PC-3 (cell line): ENCODE measurements at regions not wholly inside any gene's neighbourhood (a gene's known extent, or its start where the extent isn't known, plus 50 kb on each side); places are given as distances from the start of the nearest gene placed in this dataset.

Source experiments
- ATAC-seq: fragments of 200-7000 bp; cut with Tn5 transposase; 2 replicates; pipeline ENCODE4 v1.9.1; 2020; ENCODE audit warnings: mild to moderate bottlenecking, moderate library complexity
- BruUV-seq: library from RNA; stranded (reverse); fragments of 400-500 nt; replicated peaks from 2 replicates; lab custom pipeline; 2021; lab: Mats Ljungman, UMichigan
- CTCF ChIA-PET: fragments of 300-600 bp; sonication (Branson Sonifier 250); formaldehyde crosslinking; loops from one replicate; lab custom pipeline; 2022; ENCODE audit warnings: antibody characterized with exemption; lab: Charles Lee
- POLR2A ChIA-PET: fragments of 300-600 bp; sonication (Branson Sonifier 250); formaldehyde crosslinking; loops from one replicate; lab custom pipeline; 2022; ENCODE audit warnings: antibody characterized with exemption; ENCODE audit not compliant: unreplicated experiment; lab: Charles Lee
- DNase-seq: peaks from one replicate; pipeline ENCODE4 v3.0.0-alpha.2; 2015
- H2AFZ ChIP-seq: fragments of 300-600 bp; sonication (generic); 2 replicates; pipeline ENCODE4 v1.6.0; 2016; ENCODE audit warnings: antibody characterized with exemption, low read length
- H3F3A ChIP-seq: fragments of 300-600 bp; sonication (generic); one replicate; pipeline ENCODE4 v1.6.0; 2017; ENCODE audit warnings: antibody characterized with exemption, low read length, control low read depth, mild to moderate bottlenecking; ENCODE audit not compliant: unreplicated experiment
- H3K27ac ChIP-seq: fragments of 300-600 bp; sonication (generic); 2 replicates; pipeline ENCODE4 v1.5.1; 2016; ENCODE audit warnings: mild to moderate bottlenecking, low read length
- H3K27me3 ChIP-seq: fragments of 300-600 bp; sonication (generic); 2 replicates; pipeline ENCODE4 v1.6.1; 2016; ENCODE audit warnings: low read length, mixed read lengths
- H3K36me3 ChIP-seq: fragments of 300-600 bp; sonication (generic); 2 replicates; pipeline ENCODE4 v1.6.1; 2016; ENCODE audit warnings: low read depth, mixed run types, low read length, mixed read lengths
- H3K4me1 ChIP-seq: fragments of 300-600 bp; sonication (generic); 2 replicates; pipeline ENCODE4 v1.5.1; 2016; ENCODE audit warnings: low read length; ENCODE audit not compliant: insufficient read depth
- H3K4me2 ChIP-seq: fragments of 300-600 bp; sonication (generic); 2 replicates; pipeline ENCODE4 v1.6.0; 2016; ENCODE audit warnings: low read length
- H3K4me3 ChIP-seq: fragments of 300-600 bp; sonication (generic); 2 replicates; pipeline ENCODE4 v1.5.1; 2016; ENCODE audit warnings: mild to moderate bottlenecking, low read length, mixed read lengths
- H3K79me2 ChIP-seq: fragments of 300-600 bp; sonication (generic); 2 replicates; pipeline ENCODE4 v1.6.1; 2017; ENCODE audit warnings: low read length, mixed read lengths
- H3K9ac ChIP-seq: fragments of 300-600 bp; sonication (generic); 2 replicates; pipeline ENCODE4 v1.6.0; 2016; ENCODE audit warnings: mild to moderate bottlenecking, low read length
- H3K9me2 ChIP-seq: fragments of 300-600 bp; sonication (generic); replicated peaks from 2 replicates; pipeline ENCODE4 v1.6.1; 2016; ENCODE audit warnings: mixed run types, low read length, mixed read lengths
- H3K9me3 ChIP-seq: fragments of 300-600 bp; sonication (generic); 2 replicates; pipeline ENCODE4 v1.6.1; 2016; ENCODE audit warnings: low read length, mixed read lengths
- H4K20me1 ChIP-seq: fragments of 300-600 bp; sonication (generic); 2 replicates; pipeline ENCODE4 v1.6.1; 2016; ENCODE audit warnings: low read length, mixed read lengths
- EZH2 ChIP-seq: fragments of 300-600 bp; sonication (generic); IDR thresholded peaks from one replicate; pipeline ENCODE4 v1.6.1; 2017; ENCODE audit warnings: antibody characterized with exemption, mild to moderate bottlenecking, low read length; ENCODE audit not compliant: unreplicated experiment
- EZH2phosphoT487 ChIP-seq: fragments of 300-600 bp; sonication (generic); IDR thresholded peaks from 2 replicates; pipeline ENCODE4 v1.6.1; 2018; ENCODE audit warnings: mild to moderate bottlenecking, antibody characterized with exemption, low read length, borderline replicate concordance
- intact Hi-C: fragments of 100-400 bp; cut with micrococcal nuclease; formaldehyde crosslinking; loops from 2 replicates; pipeline ENCODE4 v1.9.0; 2023
- TF ChIP-seq, protein P1 (sequence below): fragments of 300-600 bp; sonication (generic); conservative IDR thresholded peaks from 2 replicates; pipeline ENCODE4 v1.5.1; 2017; ENCODE audit warnings: antibody characterized with exemption, low read depth, mild to moderate bottlenecking, low read length

DNA sequence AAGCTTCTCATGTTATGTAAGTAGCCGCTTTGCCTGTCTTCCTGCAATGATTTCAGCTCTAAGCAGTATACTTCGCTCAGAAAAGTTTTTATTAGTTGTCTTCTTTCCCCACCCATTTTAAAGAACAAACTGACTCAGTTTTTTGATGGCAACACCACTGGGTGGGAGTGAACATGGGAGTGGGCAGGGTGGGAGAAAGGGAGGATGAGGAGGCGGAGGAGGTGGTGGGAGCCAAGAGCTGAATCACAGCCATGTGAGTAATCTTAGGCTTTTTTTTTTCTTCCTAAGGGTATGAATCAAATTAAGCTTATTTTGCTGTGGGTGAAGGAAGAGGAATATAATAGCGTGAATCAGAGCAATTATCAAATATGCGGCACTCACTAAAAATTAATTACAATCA, 574.3 kb upstream of the DIPK2B start:
- Histone ChIP-seq H3K4me1 (peaks cover 73% of the 10 kb centered on the region), H3K4me3 (peak overlapping the region; percentile 63), H3K4me2 (peak overlapping the region; percentile 86), H3K79me2 (peaks cover 95% of the 10 kb centered on the region), H4K20me1 (no peaks in the 10 kb centered on the region), H3K9ac (peak overlapping the region; percentile 80), H2AFZ (no peak overlapping the region), H3K36me3 (peaks cover 26% of the 10 kb centered on the region), H3F3A (peaks cover 28% of the 10 kb centered on the region), H3K9me3 (no peaks in the 10 kb centered on the region), H3K27ac (peak overlapping the region; percentile 98), H3K27me3 (no peaks in the 10 kb centered on the region), H3K9me2 (no peaks in the 10 kb centered on the region)
- intact Hi-C loops: no loop called here
- ATAC-seq (peak; percentile 31), DNase-seq (peak; percentile 89)
- BruUV-seq: no TSS peak
- TF ChIP-seq, protein P1, sequence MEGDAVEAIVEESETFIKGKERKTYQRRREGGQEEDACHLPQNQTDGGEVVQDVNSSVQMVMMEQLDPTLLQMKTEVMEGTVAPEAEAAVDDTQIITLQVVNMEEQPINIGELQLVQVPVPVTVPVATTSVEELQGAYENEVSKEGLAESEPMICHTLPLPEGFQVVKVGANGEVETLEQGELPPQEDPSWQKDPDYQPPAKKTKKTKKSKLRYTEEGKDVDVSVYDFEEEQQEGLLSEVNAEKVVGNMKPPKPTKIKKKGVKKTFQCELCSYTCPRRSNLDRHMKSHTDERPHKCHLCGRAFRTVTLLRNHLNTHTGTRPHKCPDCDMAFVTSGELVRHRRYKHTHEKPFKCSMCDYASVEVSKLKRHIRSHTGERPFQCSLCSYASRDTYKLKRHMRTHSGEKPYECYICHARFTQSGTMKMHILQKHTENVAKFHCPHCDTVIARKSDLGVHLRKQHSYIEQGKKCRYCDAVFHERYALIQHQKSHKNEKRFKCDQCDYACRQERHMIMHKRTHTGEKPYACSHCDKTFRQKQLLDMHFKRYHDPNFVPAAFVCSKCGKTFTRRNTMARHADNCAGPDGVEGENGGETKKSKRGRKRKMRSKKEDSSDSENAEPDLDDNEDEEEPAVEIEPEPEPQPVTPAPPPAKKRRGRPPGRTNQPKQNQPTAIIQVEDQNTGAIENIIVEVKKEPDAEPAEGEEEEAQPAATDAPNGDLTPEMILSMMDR: no peak
- TF ChIP-seq EZH2: no peak
- TF ChIP-seq EZH2phosphoT487: no peak
- CTCF ChIA-PET: interaction anchor here (0.7 to 1.3 kb wide), 3 partner anchors 27 to 452 kb away, joined by 3 to 4 read pairs (median 4); no protein-coding TSS in a partner anchor
- POLR2A ChIA-PET: interaction anchor here (0.5 to 1.0 kb wide), 8 partner anchors 11 to 554 kb away, joined by 3 to 10 read pairs (median 3); no protein-coding TSS in a partner anchor

DNA sequence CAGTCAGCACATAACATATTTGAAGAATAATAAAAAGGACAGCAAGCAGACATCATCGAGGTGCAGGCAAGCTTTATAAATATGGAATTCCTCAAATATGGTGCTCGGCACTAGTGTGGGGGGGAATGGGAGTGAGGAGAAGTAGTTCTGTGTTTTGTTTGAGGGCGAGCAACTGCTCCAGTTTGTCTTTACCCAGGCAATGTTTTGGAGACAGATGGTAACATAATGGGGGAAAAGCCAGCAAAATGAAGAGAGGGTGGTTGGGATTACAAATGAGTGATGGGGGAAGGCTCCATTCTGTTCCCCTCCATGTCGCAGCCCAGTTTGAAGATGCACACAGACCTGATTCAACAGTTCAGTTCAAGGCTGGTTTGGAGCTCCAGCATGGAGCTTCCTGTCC, 572.9 kb upstream of the DIPK2B start:
- Histone ChIP-seq H3K36me3 (peaks cover 34% of the 10 kb centered on the region), H3K4me2 (peak overlapping the region; percentile 98), H3K9ac (no peak overlapping the region; the same call in 1 of the 2 replicates), H2AFZ (no peak overlapping the region), H3K27ac (peak overlapping the region; percentile 98), H3K27me3 (no peaks in the 10 kb centered on the region), H3K4me1 (peaks cover 61% of the 10 kb centered on the region), H3K9me3 (no peaks in the 10 kb centered on the region), H4K20me1 (peaks cover 12% of the 10 kb centered on the region; the same call in 1 of the 2 replicates), H3K79me2 (peaks cover 95% of the 10 kb centered on the region), H3K4me3 (no peak overlapping the region), H3K9me2 (no peaks in the 10 kb centered on the region), H3F3A (peaks cover 39% of the 10 kb centered on the region)
- ATAC-seq: no peak
- TF ChIP-seq EZH2 (no peak), EZH2phosphoT487 (no peak)
- TF ChIP-seq, protein P1: no peak
- intact Hi-C loops: no loop called here
- CTCF ChIA-PET: no interaction called here
- no TSS peak for BruUV-seq
- no peak for DNase-seq
- POLR2A ChIA-PET: interaction anchor here (0.6 to 0.7 kb wide), 2 partner anchors 553 to 576 kb away, joined by 3 read pairs; no protein-coding TSS in a partner anchor
